ENCODE measurements at regions not wholly inside any gene's neighbourhood (a gene's known extent, or its start where the extent isn't known, plus 50 kb on each side); places are given as distances from the start of the nearest gene placed in this dataset.
"Not testable (repeated sequence)": the region's sequence is repeated elsewhere in the genome, so short reads cannot be mapped to it uniquely, and the experiment has no call there.

GRCh38 chr6:28807682-28808280, 116.0 kb downstream of the TRIM27 start:
- DNase-seq (ENCODE audit: low spot score) = peak; percentile 37

GRCh38 chr6:28808383-28808782, 115.4 kb downstream of the TRIM27 start:
- no peak for DNase-seq (ENCODE audit: low spot score)

GRCh38 chr6:28809947-28810658, 113.7 kb downstream of the TRIM27 start:
- DNase-seq (ENCODE audit: low spot score) = peak; percentile 45

GRCh38 chr6:28810659-28811053, 113.1 kb downstream of the TRIM27 start:
- DNase-seq (ENCODE audit: low spot score) = no peak

GRCh38 chr6:28811873-28812272, 111.9 kb downstream of the TRIM27 start:
- no peak for DNase-seq (ENCODE audit: low spot score)

- DNase-seq (ENCODE audit: low spot score) = no peak
Observed at GRCh38 chr6:28812778-28813569, 110.8 kb downstream of the TRIM27 start.

- DNase-seq (ENCODE audit: low spot score) = no peak
Observed at GRCh38 chr6:28814032-28814976, 109.5 kb downstream of the TRIM27 start.

GRCh38 chr6:28816339-28816908, 107.4 kb downstream of the TRIM27 start:
- DNase-seq (ENCODE audit: low spot score) = no peak

GRCh38 chr6:28816909-28817807, 106.6 kb downstream of the TRIM27 start:
- no peak for DNase-seq (ENCODE audit: low spot score)

GRCh38 chr6:28817808-28818145, 106.0 kb downstream of the TRIM27 start:
- no peak for DNase-seq (ENCODE audit: low spot score)

- DNase-seq (ENCODE audit: low spot score) = no peak
Observed at GRCh38 chr6:28824793-28825731, 98.7 kb downstream of the TRIM27 start.

GRCh38 chr6:28825732-28826293, 98.0 kb downstream of the TRIM27 start:
- DNase-seq (ENCODE audit: low spot score) = no peak

GRCh38 chr6:28831683-28832082, 92.1 kb downstream of the TRIM27 start:
- DNase-seq (ENCODE audit: low spot score) = not testable (repeated sequence)

GRCh38 chr6:28836703-28837102, 87.1 kb downstream of the TRIM27 start:
- not testable (repeated sequence) for DNase-seq (ENCODE audit: low spot score)

- DNase-seq (ENCODE audit: low spot score) = no peak
Observed at GRCh38 chr6:28838289-28838633, 85.5 kb downstream of the TRIM27 start.

- DNase-seq (ENCODE audit: low spot score) = peak; percentile 87
Observed at GRCh38 chr6:28838634-28839442, 84.9 kb downstream of the TRIM27 start.

- DNase-seq (ENCODE audit: low spot score) = no peak
Observed at GRCh38 chr6:28839443-28840120, 84.2 kb downstream of the TRIM27 start.

- no peak for DNase-seq (ENCODE audit: low spot score)
Observed at GRCh38 chr6:28841290-28841689, 82.5 kb downstream of the TRIM27 start.

Measured in D341Med (cell line).